Islet precursor cell (in vitro differentiated cells): ENCODE measurements at regions not wholly inside any gene's neighbourhood (a gene's known extent, or its start where the extent isn't known, plus 50 kb on each side); places are given as distances from the start of the nearest gene placed in this dataset.

Experiments used
- DNase-seq: peaks from one replicate; pipeline ENCODE4 v3.0.0-alpha.2; 2018

GRCh38 chr6:170131351-170131750 is 159.5 kb downstream of the DLL1 start:
- peak; percentile 42 for DNase-seq

- DNase-seq, result peak; percentile 43
These were observed 160.1 kb downstream of the DLL1 start for GRCh38 chr6:170130771-170131241.

DNA sequence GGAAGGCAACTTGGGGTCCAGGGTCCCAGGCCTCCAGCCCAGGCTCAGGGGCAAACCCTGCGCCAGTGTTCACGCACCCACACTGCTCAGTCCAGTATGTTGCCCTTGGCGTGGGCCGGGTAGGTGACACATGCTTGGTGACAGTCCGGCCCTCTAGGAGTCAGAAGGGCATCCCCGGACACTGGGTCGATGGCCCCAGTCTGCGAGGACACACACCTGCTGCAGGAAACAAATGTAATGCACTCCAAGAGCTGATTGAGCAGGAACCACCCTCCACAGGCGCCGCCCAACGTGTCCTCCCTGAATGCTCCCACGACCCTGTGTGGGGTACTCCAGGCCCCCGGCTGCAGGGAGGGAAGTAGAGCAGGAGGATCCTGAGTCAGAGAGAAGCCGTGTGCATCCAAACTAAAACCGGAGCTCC is 160.7 kb downstream of the DLL1 start:
- peak; percentile 47 for DNase-seq

- DNase-seq, result peak; percentile 52
These were observed 161.1 kb downstream of the DLL1 start for GRCh38 chr6:170129691-170130171.

DNA sequence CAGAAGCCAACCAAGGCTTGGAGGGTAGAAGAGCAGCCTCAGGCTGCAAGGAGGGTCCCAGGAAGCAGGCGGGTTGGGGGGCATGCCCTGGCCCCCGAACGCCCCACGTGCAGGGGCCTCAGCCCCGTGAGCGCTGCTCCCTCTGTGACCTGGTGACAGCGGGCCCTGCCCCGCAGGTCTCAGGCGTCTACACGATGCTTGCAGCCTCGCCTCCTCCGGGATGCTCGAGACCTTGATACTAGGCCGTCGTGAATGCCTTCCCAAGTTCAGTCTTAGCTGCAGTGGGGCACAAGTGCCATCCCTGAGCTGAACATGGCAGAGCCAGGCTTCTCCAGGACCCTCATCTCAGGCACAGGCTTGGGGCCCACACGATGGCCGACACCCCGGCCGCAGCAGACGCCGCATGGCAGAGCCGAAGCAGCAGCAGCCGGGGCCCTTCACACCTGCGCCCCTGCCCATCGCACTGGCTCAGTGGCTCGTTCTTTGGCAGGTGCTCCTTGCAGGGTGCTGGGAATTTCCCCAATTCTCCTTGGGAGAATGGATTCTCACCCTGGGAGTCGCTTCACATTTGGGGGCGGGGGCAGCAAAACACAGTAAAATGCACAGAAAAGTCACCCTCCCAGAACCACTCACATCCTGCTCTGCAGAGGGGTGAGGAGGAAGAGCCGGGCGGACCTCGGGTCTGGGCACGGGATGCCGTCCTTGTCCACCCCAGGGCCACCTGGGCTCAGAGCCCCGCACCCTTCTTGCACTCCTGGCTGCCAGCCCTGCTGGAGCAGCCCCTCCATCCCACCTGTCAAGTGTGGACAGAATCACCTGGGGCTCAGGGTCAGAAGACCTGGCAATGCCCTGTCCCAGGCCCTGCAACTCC is 161.8 kb downstream of the DLL1 start:
- DNase-seq, result peak; percentile 43

DNA sequence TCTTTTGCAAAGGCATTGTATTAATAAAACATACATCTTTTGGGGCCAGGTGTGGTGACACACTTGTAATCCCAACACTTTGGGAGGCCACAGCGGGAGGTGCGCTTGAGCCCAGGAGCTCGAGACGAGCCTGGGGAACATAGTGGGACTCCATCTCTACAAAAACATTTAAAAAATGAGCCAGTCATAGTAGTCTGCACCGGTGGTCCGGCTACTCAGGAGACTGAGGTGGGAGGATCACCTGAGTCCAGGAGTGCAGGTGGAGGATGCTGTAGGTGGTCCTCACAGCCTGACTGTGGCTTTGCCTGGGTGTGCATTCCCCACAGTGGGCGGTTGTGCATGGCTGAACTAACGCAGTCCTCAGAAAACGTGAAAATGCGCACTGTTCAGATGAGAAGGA is 162.5 kb downstream of the DLL1 start:
- DNase-seq, result peak; percentile 35

DNA sequence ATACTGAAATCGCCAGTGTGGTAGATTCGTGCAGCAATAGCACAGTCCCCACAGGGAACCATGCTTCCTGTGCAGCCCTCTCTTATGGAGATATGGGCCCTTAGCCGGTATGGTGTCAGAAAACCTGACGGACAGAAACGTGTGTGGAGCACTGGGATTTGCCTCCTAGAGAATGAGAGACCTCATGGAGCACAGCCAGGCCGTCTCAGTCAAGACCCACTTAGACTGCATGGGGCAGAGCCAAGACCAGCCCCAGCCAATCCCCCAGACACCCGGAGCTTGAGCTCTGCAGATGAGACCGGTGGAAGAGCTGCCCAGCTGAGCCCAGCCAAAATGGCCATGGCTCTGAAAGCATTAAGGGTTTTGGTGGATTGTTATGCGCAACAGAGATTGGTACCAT is 163.7 kb downstream of the DLL1 start:
- DNase-seq, result no peak

- DNase-seq, result peak; percentile 49
These were observed 165.2 kb downstream of the DLL1 start for GRCh38 chr6:170125456-170126300.

DNA sequence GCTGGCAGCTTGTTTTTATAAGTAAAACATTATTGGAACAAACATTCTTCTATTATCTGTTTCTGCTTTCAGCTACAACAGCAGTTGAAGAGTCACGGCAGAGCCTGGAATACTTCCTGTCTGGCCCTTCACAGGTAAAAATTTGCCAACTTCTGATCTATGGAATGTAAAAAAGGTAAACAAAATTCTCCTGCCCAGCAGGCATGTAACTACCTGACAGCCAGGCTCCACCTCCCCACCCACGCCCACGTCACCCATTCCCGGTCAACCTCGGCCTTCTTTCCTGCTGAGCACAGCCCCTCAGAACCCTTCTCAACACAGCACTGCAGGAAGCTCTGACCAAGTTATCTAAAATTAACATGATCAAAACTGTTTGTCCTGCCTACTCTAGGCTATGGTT is 166.0 kb downstream of the DLL1 start:
- peak; percentile 44 for DNase-seq

DNA sequence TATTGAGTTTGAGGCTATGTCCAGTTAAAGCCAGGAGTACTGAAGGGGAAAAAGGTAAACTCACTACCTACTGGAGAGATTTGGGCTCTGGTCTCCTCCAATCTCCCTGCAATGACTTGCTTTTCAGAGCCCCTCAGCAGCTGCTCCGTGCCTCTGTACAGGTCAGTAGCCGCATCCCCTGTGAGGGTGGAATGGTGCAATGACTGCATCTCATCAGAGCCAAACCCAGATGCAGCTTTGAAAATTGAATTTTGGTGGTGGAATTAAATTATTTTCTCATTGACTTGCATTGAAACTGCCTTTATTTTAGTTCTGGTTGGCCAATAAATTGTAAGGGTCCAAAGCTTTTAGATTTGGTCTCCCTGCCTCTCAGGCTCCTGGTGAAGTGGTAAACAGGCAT is 166.7 kb downstream of the DLL1 start:
- no peak for DNase-seq

DNA sequence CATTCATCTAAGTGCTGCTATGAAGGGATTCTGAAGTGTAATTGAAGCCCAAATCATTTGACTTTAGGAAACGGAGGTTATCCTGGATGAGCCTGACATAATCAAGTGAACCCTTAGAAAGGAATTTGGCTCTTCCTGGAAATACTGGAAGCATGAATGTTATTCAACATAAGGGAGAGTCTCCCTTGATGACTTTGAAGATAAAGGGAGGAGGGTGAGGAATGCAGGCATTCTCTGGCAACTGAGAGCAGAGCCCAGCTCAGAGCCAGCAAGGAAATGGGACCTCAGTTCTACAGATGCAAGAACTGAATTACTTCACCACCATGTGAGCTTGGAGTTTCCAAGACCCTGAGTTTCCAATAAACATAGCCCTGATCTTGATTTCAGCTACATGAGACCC is 168.2 kb downstream of the DLL1 start:
- peak; percentile 63 for DNase-seq

DNA sequence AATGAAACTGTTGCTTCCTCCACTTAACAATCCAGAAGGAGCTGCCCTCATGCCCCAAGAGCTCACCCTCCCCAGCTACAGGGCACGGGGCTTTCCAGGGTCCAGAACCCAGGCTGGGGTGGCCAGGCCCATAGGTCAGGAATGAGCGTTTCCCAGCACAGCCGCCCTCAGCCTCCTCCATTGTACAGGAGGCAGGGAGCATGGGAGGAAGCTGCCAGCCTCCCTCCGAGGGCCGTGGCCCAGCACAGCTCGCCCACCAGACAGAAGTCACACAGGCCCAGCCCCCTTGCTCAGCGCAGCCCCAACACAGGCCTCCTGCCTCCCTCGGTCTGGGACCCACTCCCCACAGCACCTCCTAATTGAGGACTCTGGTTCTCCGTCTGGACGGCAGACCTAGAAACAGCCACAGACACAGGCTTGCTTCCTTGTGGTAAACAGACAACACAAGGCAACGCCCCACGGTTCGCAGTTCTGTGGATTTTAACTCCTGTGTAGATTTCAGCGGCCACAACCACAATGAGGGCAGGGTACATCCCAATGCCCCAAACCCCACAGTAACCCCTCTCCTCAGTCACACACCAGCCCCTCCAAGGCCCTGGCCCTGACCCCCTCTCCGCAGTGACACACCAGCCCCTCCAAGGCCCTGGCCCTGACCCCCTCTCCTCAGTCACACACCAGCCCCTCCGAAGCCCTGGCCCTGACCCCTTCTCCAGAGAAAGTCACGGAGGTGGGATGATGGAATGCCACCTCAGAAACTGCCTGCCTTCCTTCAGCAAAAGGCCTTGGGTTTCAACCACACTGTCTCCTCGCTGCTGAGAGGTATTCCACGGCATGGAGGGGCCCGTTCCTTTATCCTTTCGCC is 173.5 kb downstream of the DLL1 start:
- peak; percentile 38 for DNase-seq

- peak; percentile 38 for DNase-seq
These were observed 174.2 kb downstream of the DLL1 start for GRCh38 chr6:170116636-170117035.

DNA sequence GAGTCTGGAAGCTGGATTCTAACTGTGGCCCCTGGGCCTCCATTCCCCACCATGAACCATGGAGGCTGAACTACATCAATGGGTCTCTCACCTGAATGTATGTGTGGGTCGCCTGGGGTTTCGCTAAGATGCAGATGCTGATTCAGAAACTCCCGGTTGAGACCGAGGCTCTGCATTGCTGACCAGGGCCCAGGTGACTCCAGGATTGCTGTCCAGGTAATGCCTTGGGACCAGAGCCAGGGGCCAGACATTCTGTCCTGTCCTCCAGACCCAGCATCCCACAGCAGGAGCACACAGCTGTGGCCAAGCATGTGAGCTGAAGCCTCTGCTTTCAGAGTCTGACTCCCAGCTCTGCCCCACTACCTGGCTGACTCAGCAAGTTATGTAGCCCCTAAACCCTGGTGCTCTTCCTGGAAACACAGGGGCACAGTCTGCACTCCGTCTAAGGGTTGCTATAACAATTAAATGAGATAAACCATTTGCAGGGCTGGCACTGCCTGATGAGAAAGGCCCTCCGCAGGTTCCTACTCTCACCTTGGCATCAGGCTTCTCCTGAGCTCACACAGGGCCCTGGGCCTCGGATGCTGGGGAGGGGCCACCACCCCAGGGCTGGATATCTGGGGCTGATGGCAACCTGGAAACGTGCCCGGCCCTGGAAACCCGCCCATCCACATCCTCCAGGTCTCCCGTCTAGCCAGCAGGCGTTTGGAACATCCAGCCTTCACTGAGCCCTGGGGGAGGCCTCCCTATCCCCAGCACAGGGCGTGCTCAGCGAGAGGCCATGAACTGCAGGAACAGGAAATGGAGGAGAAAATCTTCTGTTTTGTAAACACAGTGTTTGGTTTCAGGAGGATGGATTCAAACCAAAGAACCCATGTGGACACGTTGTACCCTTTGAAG is 175.7 kb downstream of the DLL1 start:
- peak; percentile 37 for DNase-seq

DNA sequence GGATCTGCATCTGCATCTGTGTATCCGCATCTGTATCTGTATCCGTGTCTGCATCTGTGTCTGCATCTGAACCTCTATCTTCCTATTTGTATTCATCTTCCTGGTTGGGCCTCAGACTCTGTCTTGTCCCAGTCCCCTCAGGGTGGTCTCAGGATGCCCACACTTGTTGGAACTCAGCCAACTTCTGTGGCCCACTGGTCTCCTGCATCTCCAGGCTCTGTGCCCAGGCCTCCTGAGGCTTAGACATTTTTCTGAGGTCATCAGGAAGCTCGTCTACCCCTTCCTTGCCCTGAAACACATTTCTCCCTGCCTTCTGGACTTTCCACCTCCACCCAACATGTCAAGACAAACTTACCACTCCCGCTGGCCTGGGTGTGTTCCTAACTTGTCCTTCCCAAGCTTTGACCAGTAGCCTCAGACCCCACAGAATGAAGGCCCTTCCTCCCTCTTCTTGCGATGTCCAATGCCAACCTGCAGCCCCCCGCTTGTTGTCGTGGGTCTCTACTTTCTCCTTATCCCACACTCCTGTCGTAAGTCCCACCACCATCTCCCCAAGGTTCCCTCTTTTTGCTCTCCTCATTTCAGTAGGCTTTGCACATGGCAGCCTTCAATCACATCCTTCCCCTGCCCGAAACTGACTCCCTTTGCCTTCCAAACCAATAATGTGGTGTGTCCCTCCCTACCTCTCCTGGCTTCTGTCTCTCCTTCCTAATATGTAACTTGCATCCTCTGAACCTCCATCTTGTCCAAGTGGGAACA is 176.5 kb downstream of the DLL1 start:
- DNase-seq, result peak; percentile 24

GRCh38 chr6:170113141-170113540 is 177.7 kb downstream of the DLL1 start:
- no peak for DNase-seq

- DNase-seq, result no peak
These were observed 178.4 kb downstream of the DLL1 start for GRCh38 chr6:170112583-170112860.

- peak; percentile 62 for DNase-seq
These were observed 178.9 kb downstream of the DLL1 start for GRCh38 chr6:170111816-170112582.

- no peak for DNase-seq
These were observed 179.7 kb downstream of the DLL1 start for GRCh38 chr6:170111141-170111664.
